ENCODE measurements at regions not wholly inside any gene's neighbourhood (a gene's known extent, or its start where the extent isn't known, plus 50 kb on each side); places are given as distances from the start of the nearest gene placed in this dataset.

GRCh38 chr15:69852482-69852881 lies 245.2 kb downstream of the TLE3 start:
- DNase-seq, result no peak

GRCh38 chr15:69852916-69853315 lies 244.8 kb downstream of the TLE3 start:
- no peak for DNase-seq

- DNase-seq, result peak; percentile 73
Measured at GRCh38 chr15:69853544-69853951, 244.2 kb downstream of the TLE3 start.

DNA sequence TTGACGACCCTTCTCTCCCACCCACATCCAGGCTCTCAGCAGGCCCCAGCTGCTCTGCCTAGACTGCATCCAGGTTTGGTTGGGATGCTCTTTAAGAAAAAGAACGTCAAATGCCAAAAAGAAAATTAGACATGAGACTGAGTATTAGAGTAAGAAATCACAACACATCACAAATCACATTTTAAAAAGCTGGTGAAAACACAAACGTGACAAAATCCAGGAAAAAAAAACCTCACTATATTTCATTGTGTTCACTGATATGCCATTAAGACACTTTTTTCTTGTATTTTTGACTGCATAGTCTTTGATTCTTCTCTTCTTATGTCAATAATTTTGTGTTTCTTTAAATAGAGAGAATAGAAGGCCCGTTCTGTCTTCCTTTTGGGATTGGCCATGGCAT lies 243.7 kb downstream of the TLE3 start:
- no peak for DNase-seq

- DNase-seq, result peak; percentile 59
Measured at GRCh38 chr15:69854521-69855181, 243.1 kb downstream of the TLE3 start.

DNA sequence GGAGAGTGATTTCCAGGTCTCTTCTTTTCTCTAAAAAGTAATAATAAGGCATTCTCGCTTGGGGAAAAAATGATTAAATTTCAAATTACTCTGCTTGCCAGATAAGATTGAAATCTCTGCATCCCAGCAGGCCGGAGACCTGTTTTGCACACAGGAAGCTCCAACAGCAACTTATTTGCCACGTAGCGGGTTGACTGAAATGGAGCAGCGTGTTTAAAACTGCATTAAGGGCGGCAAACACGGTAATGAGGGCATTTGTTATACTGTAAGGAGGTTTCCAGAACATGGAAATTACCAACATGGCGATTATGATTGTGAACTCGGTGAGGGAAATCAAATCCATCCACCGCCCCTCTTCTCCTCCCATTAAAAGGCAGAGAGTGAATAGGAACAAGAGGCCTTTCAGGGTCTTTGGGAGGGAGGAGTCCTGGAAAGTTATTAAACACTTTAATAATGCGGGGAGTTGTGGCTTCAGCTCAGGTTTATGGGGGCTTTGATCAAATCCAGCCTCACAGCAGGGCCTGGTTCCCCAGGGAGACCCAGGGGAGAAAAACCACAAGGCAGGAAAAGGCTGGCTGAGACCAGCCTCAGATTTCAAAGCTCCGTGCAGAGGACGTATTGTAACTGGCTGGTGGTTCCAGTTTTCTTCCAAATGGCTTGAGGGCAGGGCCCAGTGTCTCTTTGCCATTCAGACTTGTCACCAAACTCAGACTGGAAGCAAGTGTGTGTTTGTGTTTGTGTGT lies 242.3 kb downstream of the TLE3 start:
- DNase-seq, result peak; percentile 78

DNA sequence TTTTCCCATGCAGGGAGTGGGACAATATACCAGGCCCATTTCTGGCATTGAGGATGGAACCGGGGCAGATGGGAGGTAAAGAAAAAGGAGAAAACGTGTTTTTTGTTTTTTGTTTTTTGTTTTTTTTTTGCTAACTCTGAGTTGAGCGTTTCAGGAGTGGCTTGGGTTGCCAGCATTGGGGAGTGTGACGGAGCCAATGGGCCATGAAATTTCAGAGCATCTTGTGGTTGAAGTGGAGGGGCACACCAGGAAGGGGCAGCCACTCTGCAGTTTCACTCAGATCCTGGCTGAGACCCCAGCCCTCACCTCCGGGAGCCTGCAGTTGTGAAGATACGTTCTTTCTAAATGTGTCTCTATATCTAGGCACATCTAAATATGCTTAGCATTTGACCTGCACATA lies 240.5 kb downstream of the TLE3 start:
- DNase-seq, result no peak

GRCh38 chr15:69857686-69858391 lies 239.9 kb downstream of the TLE3 start:
- DNase-seq, result peak; percentile 48

GRCh38 chr15:69858456-69858855 lies 239.3 kb downstream of the TLE3 start:
- DNase-seq, result no peak

- DNase-seq, result peak; percentile 15
Measured at GRCh38 chr15:69859866-69860265, 237.9 kb downstream of the TLE3 start.

- DNase-seq, result peak; percentile 72
Measured at GRCh38 chr15:69860321-69860720, 237.4 kb downstream of the TLE3 start.

- peak; percentile 76 for DNase-seq
Measured at GRCh38 chr15:69860921-69861320, 236.8 kb downstream of the TLE3 start.

GRCh38 chr15:69861331-69862171 lies 236.2 kb downstream of the TLE3 start:
- DNase-seq, result peak; percentile 30

- no peak for DNase-seq
Measured at GRCh38 chr15:69862540-69862939, 235.2 kb downstream of the TLE3 start.

GRCh38 chr15:69863446-69863845 lies 234.3 kb downstream of the TLE3 start:
- DNase-seq, result no peak

GRCh38 chr15:69865369-69865768 lies 232.3 kb downstream of the TLE3 start:
- DNase-seq, result no peak

DNA sequence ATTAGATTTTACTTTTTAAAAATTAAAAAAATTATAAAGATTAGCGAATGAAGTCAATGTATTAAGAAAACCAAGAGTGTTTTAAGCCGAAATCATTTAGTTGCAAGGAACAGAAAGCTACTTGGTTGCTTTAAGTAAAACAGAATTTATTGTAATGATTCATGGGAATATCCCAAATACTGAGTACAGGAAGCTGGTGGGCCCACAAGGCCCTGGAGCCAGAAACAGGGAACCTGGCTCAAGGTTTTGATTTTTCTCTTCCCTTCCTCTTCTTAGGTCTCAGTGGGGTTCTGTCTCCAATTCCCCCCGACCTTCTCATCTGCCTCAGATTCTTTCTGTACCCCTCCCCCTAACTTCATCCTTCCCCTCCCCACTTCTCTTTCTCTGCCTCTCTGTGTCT lies 229.0 kb downstream of the TLE3 start:
- no peak for DNase-seq

- DNase-seq, result no peak
Measured at GRCh38 chr15:69869291-69869690, 228.4 kb downstream of the TLE3 start.

DNA sequence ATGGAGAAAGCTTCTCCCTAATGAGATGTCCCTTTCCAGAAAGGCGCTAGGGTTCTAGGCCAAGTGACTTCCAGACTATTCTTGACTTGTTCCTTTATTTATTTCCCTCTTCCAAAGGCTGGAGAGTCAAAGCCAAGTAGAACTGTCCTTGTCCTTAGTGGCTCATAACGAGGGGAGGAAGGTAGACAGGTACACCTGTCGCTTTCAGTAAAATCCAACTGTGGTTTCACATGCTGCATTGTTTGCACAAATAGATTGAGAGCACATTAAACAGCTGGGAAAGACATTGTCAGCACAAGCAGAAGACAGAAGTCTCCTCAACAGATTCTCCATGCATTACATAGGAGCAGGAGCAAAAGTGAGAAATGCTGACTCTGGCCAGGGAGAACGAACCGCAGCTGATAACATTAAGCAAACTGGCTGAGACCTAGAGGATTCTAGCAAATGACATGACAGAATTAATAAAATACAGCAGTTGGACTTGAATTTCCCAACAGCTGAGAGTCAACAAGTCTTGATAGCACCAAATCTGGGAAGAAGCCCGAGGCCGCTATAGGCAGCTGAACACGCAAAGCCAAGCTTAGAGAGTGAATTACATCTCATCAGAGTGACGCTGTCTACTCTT lies 227.7 kb downstream of the TLE3 start:
- DNase-seq, result no peak

DNA sequence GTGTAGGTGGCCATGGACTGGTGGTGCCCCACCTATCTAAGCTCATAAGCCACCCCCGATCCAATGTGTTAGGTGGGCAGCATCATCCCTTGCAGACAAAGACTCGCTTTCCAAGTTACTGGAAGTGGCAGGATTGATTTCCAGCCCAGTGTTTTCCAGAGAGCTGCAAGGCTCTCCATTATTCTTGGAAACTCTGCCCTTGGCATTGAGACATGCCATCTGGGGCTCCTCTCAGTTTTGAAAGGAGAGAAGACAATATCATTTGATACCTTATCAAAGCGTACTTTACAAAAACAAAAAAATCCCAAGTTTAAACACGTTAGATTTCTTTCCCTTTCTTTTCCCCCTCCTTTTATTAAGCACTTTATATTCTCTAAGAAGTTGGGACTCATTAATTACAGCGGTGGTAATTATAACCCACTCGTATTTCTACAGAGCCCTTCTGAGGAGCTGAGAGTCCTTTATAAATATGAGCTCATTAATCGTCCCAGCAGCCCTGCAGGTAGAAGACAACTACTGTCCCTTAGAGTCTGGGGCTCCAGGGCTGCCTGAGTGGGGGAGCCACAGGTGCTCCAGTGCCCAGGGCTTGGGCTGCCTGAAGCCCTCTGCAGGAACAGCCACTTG lies 226.1 kb downstream of the TLE3 start:
- no peak for DNase-seq

GRCh38 chr15:69873807-69874206 lies 223.9 kb downstream of the TLE3 start:
- no peak for DNase-seq

DNA sequence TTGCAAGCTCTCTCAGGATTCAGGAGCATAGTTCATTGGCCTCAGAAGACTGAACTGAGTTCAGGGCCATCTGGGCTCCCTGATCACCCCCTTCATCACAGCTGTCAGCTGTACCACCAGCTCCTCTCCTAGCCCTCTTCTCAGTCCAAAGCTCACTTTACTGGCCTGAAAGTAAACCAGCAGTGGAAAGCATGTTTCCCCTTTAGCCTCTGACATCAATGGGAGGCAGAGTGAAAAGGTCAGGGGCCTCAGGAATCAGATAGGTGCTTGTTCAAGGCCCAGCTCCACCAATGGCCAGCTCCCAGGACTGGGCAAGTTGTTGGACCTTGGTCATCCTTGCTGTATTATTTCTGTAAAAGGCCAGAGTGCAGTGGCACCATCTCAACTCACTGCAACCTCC lies 223.4 kb downstream of the TLE3 start:
- no peak for DNase-seq
